Neural crest cell (in vitro differentiated cells): ENCODE measurements at regions not wholly inside any gene's neighbourhood (a gene's known extent, or its start where the extent isn't known, plus 50 kb on each side); places are given as distances from the start of the nearest gene placed in this dataset.

Experiments
- DNase-seq: peaks from one replicate; pipeline ENCODE4 v3.0.0; 2021; ENCODE audit warnings: low read depth, mixed read lengths, low spot score
- H3K27ac Mint-ChIP-seq: one replicate; pipeline ENCODE4 v1.8.0; 2021; ENCODE audit warnings: mild to moderate bottlenecking, mixed read lengths; ENCODE audit not compliant: unreplicated experiment
- H3K27me3 Mint-ChIP-seq: 2 replicates; pipeline ENCODE4 v1.8.0; 2021; ENCODE audit warnings: low read depth, mild to moderate bottlenecking, mixed read lengths
- H3K36me3 Mint-ChIP-seq: 2 replicates; pipeline ENCODE4 v1.8.0; 2021; ENCODE audit warnings: low read depth, mild to moderate bottlenecking, mixed read lengths
- H3K4me1 Mint-ChIP-seq: 2 replicates; pipeline ENCODE4 v1.8.0; 2021; ENCODE audit warnings: mixed read lengths
- H3K4me3 Mint-ChIP-seq: one replicate; pipeline ENCODE4 v1.8.0; 2021; ENCODE audit warnings: mild to moderate bottlenecking, mixed read lengths
- H3K9me3 Mint-ChIP-seq: 2 replicates; pipeline ENCODE4 v1.8.0; 2021; ENCODE audit warnings: mixed read lengths
- TF ChIP-seq, protein P1 (sequence below): fragments of 200-600 bp; sonication (generic); conservative IDR thresholded peaks from 2 replicates; pipeline ENCODE4 v1.5.0; 2021; ENCODE audit warnings: antibody characterized with exemption, mild to moderate bottlenecking

DNA sequence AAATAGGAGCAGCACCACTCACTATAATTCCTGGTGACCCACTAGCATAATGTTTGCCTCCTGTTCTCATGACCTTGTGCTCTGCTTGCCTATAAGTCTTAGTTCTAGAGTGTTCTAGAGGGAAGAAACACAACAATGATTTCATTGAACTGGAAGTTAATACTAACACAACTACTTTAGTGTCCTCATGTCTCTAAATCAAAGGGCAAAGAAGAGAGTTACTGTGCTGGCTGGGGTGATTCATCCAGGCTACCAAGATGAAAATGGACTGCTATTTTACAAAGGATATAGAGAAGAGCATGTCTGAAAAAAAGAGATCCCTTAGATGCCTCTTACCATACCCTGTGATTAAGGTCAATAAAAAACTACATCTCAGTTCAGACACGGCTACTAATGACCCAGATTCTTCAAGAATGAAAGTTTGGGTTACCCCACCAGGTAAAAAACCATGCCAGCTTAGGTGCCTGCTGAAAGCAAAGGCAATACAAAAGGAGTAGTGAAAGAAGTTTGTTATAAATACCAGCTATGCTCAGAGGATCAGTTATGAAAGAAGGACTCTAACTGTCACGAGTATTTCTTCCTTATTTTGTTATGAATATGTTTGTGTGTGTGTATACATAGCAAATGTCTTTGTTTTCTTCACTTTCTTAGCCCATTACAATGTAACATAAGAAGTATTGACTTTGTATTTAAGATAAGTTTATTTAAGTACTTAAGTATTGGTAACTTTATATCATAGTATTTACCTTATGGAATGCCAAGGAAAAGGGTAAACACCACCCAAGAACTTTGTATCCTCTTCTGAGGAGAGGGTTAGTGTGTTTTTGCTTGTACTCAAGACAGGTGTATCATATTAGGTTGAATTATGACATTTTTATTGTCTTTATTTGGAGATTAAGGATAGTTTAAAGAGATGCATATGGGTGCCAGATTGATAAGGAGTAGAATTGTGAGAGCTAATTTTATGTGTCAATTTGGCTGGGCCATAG is 314.1 kb upstream of the PTGER4 start:
- Mint-ChIP-seq H3K27ac (no peak overlapping the region), H3K4me3 (no peak overlapping the region), H3K4me1 (no peaks in the 10 kb centered on the region), H3K36me3 (no peaks in the 10 kb centered on the region), H3K27me3 (no peaks in the 10 kb centered on the region), H3K9me3 (peaks cover 7% of the 10 kb centered on the region)
- TF ChIP-seq, protein P1, sequence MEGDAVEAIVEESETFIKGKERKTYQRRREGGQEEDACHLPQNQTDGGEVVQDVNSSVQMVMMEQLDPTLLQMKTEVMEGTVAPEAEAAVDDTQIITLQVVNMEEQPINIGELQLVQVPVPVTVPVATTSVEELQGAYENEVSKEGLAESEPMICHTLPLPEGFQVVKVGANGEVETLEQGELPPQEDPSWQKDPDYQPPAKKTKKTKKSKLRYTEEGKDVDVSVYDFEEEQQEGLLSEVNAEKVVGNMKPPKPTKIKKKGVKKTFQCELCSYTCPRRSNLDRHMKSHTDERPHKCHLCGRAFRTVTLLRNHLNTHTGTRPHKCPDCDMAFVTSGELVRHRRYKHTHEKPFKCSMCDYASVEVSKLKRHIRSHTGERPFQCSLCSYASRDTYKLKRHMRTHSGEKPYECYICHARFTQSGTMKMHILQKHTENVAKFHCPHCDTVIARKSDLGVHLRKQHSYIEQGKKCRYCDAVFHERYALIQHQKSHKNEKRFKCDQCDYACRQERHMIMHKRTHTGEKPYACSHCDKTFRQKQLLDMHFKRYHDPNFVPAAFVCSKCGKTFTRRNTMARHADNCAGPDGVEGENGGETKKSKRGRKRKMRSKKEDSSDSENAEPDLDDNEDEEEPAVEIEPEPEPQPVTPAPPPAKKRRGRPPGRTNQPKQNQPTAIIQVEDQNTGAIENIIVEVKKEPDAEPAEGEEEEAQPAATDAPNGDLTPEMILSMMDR: no peak
- DNase-seq: no peak

DNA sequence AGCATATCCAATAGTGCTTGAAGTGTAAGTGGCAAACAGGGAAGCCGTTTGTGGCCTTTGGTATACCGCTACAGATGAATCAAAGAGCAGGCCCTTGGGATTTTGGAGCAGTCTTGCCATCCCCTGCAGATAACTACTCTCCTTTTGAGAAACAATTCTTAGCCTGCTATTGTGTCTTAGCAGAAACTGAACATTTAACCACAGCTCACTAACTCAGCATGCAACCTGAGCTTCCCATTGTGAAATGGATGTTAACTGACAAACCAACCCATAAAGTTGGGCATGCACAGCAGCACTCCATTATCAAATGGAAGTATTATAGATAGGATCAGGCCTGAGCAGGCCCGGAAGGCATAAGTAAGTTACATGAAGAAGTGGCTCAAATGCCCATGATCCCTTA is 315.3 kb upstream of the PTGER4 start:
- TF ChIP-seq, protein P1: no peak
- Mint-ChIP-seq H3K9me3 (peaks cover 5% of the 10 kb centered on the region), H3K27me3 (no peaks in the 10 kb centered on the region), H3K4me3 (no peak overlapping the region), H3K4me1 (no peaks in the 10 kb centered on the region), H3K27ac (no peak overlapping the region), H3K36me3 (no peaks in the 10 kb centered on the region)
- DNase-seq: no peak

DNA sequence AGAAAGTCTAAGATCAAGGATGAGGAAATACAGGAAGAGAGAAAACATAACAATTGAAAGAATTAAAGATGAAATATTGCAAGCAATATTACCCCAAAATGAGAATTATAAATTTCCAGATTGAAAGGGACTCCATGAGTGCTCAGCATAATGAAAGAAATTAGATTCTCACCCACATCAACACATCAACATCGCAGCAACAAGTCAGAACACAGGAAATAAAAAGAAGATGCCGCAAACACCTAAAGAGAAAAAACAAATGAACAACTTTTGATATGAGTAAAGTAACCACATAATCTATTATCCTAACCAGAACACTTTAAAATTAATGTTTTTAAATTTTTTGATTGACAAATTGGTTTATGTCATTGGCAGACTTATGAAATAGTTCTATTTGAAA is 318.3 kb upstream of the PTGER4 start:
- Mint-ChIP-seq H3K4me1 (no peaks in the 10 kb centered on the region), H3K27ac (no peak overlapping the region), H3K27me3 (no peaks in the 10 kb centered on the region), H3K36me3 (no peaks in the 10 kb centered on the region), H3K4me3 (no peak overlapping the region), H3K9me3 (peaks cover 5% of the 10 kb centered on the region)
- no peak for DNase-seq
- TF ChIP-seq, protein P1: no peak

DNA sequence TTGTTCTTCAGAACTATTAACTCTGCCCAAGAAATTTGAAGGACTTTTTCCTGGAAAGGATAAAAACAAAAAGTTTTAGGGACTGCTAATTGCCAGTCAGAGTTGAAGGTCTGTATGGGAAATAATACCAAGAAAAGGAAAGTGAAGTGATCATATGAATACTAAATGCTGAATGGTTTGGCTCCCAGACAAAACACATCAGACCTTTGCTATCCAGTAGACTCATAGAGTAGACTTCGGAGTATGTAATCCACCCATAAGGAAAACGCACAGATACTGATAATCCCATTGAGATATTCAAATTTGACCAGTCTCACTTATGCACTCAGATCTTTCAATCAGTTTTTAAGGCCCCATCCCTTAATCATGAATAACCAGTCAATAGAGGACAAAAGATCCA is 319.0 kb upstream of the PTGER4 start:
- Mint-ChIP-seq H3K4me3 (no peak overlapping the region), H3K27ac (no peak overlapping the region), H3K4me1 (no peaks in the 10 kb centered on the region), H3K27me3 (no peaks in the 10 kb centered on the region), H3K9me3 (peaks cover 5% of the 10 kb centered on the region), H3K36me3 (no peaks in the 10 kb centered on the region)
- TF ChIP-seq, protein P1: no peak
- DNase-seq: no peak

DNA sequence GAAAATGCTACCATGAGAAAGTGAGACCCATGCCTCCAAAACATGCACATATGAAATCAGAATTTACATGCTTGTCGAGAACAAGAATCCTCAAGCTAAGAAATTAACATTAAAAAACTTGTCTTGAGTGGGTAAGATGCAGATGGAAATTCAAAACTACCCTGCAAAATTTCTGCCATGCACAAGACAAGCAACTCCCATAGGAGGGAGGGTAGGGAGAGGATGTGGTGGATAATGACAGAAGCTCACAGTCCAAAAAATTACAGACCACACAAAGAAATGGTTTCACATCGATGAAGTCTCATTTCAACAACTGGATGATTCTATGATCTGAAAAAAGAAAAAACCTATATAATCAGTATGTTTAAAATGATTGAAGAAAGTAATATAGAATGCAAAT is 319.9 kb upstream of the PTGER4 start:
- Mint-ChIP-seq H3K4me3 (no peak overlapping the region), H3K27ac (no peak overlapping the region), H3K4me1 (no peaks in the 10 kb centered on the region), H3K27me3 (no peaks in the 10 kb centered on the region), H3K36me3 (no peaks in the 10 kb centered on the region), H3K9me3 (peaks cover 5% of the 10 kb centered on the region)
- TF ChIP-seq, protein P1: no peak
- DNase-seq: no peak
